HFF-Myc (cell line): ENCODE measurements at regions not wholly inside any gene's neighbourhood (a gene's known extent, or its start where the extent isn't known, plus 50 kb on each side); places are given as distances from the start of the nearest gene placed in this dataset.

ENCODE experiments used
- DNase-seq: peaks from one replicate; pipeline ENCODE4 v3.0.0-alpha.2; 2011; ENCODE audit warnings: low read depth; ENCODE audit errors: extremely low read depth
- H3K4me3 ChIP-seq: replicated peaks from 2 replicates; pipeline ENCODE4 v1.5.1; 2011; ENCODE audit warnings: low read depth, mild to moderate bottlenecking, control low read depth, low read length
- TF ChIP-seq, protein P1 (sequence below): IDR thresholded peaks from 2 replicates; pipeline ENCODE4 v1.5.1; 2012; ENCODE audit warnings: mild to moderate bottlenecking, low read depth, low read length, control low read depth; ENCODE audit errors: missing control alignments

DNA sequence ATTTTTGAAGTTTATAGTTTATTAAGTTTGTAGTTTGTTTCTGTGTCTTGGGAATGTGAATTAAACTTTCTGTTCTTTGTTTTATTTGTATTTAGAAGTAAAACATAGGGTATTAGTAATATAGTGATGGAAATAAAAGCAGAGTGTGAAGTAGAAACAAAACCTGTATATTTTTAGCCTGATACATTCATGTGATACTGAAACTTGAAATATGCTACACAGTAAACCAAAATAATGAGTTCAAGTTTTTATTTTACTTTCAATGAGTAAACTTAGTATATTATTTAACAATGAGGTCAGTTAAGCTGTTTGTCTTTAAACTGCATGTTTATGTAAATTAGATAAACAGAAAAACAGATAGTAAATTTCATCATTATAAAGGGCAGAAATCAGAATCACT is 1592.6 kb downstream of the GRIK2 start:
- no peak for DNase-seq
- TF ChIP-seq, protein P1, sequence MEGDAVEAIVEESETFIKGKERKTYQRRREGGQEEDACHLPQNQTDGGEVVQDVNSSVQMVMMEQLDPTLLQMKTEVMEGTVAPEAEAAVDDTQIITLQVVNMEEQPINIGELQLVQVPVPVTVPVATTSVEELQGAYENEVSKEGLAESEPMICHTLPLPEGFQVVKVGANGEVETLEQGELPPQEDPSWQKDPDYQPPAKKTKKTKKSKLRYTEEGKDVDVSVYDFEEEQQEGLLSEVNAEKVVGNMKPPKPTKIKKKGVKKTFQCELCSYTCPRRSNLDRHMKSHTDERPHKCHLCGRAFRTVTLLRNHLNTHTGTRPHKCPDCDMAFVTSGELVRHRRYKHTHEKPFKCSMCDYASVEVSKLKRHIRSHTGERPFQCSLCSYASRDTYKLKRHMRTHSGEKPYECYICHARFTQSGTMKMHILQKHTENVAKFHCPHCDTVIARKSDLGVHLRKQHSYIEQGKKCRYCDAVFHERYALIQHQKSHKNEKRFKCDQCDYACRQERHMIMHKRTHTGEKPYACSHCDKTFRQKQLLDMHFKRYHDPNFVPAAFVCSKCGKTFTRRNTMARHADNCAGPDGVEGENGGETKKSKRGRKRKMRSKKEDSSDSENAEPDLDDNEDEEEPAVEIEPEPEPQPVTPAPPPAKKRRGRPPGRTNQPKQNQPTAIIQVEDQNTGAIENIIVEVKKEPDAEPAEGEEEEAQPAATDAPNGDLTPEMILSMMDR: no peak
- no peak overlapping the region for H3K4me3 ChIP-seq

DNA sequence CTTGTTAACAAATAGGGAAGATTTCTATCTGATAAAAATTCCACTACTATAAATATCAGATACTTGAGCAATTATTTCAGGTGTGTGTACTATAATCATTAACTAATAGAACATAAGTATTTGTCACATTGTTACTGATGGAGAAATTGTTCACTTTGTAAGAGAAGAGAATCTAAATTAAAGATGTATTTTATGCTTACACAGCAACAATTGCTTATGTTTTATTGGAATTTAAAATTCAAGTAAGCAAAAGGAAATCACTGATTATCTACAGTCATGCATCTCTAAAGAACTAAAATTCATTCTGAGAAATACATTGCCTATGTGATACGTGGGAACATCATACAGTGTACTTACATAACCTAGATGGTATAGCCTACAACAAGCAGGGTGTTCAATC is 1590.8 kb downstream of the GRIK2 start:
- DNase-seq: no peak
- no peak overlapping the region for H3K4me3 ChIP-seq
- TF ChIP-seq, protein P1: no peak

DNA sequence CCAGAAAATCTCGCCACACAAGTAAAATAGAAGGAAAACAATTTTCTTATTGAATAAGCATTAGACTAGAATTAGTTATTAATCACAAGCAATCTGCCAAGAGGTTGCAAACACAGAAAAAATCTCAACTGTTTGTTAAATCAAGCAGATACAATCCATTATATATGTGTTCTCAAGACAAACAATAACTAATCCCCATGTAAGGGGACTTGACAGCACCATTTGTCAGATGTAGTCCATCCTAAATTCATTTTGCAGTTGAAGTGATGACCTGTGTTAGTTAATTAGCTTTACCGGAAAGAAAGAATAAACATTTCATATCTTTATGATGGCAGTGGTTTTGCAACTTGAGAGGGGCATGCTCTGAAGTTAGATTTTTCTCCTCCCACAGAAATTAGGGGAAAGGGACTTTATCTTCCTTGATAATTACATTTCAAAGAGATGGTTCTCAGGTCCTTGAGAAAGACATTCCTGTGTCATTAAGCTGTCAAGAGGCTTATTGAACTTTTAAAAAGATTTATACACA is 1588.0 kb downstream of the GRIK2 start:
- TF ChIP-seq, protein P1: no peak
- no peak for DNase-seq
- H3K4me3 ChIP-seq: no peak overlapping the region

DNA sequence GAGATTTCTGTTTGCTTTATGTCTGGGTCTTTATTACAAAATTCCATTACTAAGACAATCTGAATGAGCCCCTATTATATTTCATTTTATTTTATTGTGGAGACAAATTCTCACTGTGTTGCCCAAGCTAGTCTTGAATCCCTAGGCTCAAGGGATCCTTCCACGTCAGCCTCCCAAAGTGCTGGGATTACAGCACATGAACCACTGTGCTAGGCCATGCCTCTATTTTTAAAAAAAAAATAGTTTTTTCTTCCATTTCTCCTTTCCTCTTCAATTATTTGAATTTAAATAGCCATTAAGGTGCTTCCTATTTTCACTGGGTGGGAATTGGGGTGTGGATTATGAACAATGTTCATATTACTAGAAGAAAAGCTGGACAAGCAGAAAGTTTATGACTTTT is 1587.4 kb downstream of the GRIK2 start:
- no peak for DNase-seq
- TF ChIP-seq, protein P1: no peak

DNA sequence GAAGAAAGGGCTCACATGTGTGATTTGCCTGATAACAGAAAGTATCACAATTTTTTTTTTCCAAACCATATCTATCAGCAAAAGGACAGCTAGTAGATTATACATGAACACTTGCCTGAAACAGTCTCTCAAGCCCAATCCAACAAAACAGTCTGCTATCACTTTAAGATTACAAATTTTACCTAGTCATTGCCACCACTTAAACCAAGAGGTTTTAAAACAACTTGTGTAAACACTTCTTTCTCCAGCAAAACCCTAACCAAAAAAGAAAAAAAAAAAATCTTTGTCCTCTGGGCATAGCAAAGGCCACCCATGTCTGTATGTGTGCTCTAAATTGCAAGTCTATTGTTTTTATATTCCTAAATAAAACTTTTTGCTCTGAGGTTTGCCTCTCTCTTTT is 1568.4 kb downstream of the GRIK2 start:
- TF ChIP-seq, protein P1: no peak
- H3K4me3 ChIP-seq: no peak overlapping the region
- no peak for DNase-seq

More for the DNA sequence above, 1587.4 kb downstream of the GRIK2 start:
- H3K4me3 ChIP-seq: no peak overlapping the region

DNA sequence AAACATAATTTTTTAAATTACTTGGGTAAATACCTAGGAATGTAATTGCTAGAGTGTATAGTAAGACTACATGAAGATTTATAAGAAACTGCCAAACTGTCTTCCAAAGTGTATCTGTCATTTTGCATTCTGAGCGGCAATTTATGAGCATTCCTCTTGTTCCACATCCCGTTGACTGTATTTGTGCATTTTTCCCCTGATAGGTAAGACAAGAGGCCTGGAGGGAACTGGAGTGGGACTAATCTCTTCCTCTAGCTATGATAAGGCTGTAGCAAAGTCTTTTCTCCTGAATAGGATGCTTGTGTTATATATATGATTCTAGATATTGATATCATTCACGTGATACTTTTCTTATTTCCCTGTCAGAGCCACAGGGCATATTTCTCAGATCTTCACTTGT is 1557.5 kb downstream of the GRIK2 start:
- H3K4me3 ChIP-seq: no peak overlapping the region
- no peak for DNase-seq
- TF ChIP-seq, protein P1: no peak

DNA sequence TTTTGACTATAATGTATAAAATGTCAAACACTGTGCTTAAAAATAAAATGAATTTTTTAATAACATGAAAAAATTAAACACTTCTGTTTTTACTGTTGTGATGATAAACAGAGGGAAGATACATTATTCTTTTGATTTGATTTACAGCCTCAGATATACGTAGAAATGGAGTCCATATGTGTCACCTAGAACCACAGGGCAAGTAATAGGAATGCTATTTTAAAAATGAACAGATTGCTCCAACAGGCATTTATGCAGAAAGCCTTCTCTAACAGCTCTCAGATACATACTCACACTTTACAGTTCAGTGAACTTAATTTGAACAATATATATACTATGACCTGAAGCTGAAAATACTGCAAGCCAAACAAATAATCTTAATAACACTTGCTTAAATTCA is 1551.0 kb downstream of the GRIK2 start:
- DNase-seq: no peak
- no peak overlapping the region for H3K4me3 ChIP-seq
- TF ChIP-seq, protein P1: no peak
